ENCODE measurements at regions not wholly inside any gene's neighbourhood (a gene's known extent, or its start where the extent isn't known, plus 50 kb on each side); places are given as distances from the start of the nearest gene placed in this dataset.

DNA sequence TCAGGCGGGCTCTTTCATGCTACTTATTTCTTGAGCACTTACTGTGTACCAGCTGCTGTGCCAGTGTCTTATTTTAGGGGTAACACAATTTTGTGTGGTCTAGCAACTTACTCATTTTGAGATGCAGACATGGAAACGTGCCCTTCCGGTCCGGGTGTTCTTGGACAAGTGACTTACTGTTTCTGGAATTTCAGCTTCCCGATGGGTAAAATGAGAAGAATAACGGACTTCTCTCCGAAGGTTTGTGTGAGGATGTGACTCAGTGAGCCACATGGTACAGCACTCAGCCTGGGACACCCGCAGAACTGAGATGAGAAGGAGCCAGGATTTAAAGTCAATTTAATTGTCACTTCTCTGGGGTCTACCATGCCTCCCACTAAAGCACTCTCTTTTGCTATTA lies 114.5 kb upstream of the SYT13 start:
- TF ChIP-seq EZH2phosphoT487 (IDR thresholded peaks at IDR 0.05; ENCODE audit: insufficient read depth, low read depth) (no peak), EZH2 (IDR thresholded peaks at IDR 0.05; ENCODE audit: insufficient read depth, poor library complexity, severe bottlenecking) (no peak)
- no peak overlapping the region for H3K27ac ChIP-seq

GRCh38 chr11:45399166-45399565 lies 113.0 kb upstream of the SYT13 start:
- Histone ChIP-seq H4K20me1 (ENCODE audit: insufficient read depth) (no peaks in the 10 kb centered on the region), H3K4me1 (ENCODE audit: insufficient read depth) (peaks cover 8% of the 10 kb centered on the region), H3K9me3 (ENCODE audit: low read depth) (no peaks in the 10 kb centered on the region), H3K4me2 (ENCODE audit: unreplicated experiment) (no peak overlapping the region), H3K79me2 (ENCODE audit: insufficient read depth) (no peaks in the 10 kb centered on the region), H3F3A (ENCODE audit: insufficient read depth) (peaks cover 3% of the 10 kb centered on the region; the same call in 1 of the 2 replicates), H3K9me2 (ENCODE audit: insufficient read depth) (no peaks in the 10 kb centered on the region), H3K27me3 (replicated peaks; ENCODE audit: insufficient read depth) (peaks cover 9% of the 10 kb centered on the region), H3K4me3 (no peak overlapping the region), H2AFZ (no peak overlapping the region), H3K36me3 (ENCODE audit: low read depth) (no peaks in the 10 kb centered on the region), H3K9ac (no peak overlapping the region), H3K27ac (no peak overlapping the region)
- TF ChIP-seq EZH2 (IDR thresholded peaks at IDR 0.05; ENCODE audit: insufficient read depth, poor library complexity, severe bottlenecking) = no peak
- TF ChIP-seq EZH2phosphoT487 (IDR thresholded peaks at IDR 0.05; ENCODE audit: insufficient read depth, low read depth) = no peak
- in situ Hi-C loops (cut with MboI) = no loop called here
- 61 to 76% methylated on average over 3 of the region's 3 CpGs for WGBS, 2 experiments (ENCODE audit: low coverage in 1 of 2, low lambda C conversion rate in 2 of 2, missing lambda C conversion rate in 2 of 2)
- DNase-seq = no peak

More for the DNA sequence above, 114.5 kb upstream of the SYT13 start:
- peaks cover 8% of the 10 kb centered on the region for H3K4me1 ChIP-seq (ENCODE audit: insufficient read depth)
- no peaks in the 10 kb centered on the region for H3K9me2 ChIP-seq (ENCODE audit: insufficient read depth)
- no peaks in the 10 kb centered on the region for H4K20me1 ChIP-seq (ENCODE audit: insufficient read depth)
- peaks cover 3% of the 10 kb centered on the region; the same call in 1 of the 2 replicates for H3F3A ChIP-seq (ENCODE audit: insufficient read depth)
- H2AFZ ChIP-seq = no peak overlapping the region
- peaks cover 13% of the 10 kb centered on the region for H3K27me3 ChIP-seq (replicated peaks; ENCODE audit: insufficient read depth)
- no peaks in the 10 kb centered on the region for H3K36me3 ChIP-seq (ENCODE audit: low read depth)
- H3K9me3 ChIP-seq (ENCODE audit: low read depth) = no peaks in the 10 kb centered on the region
- H3K79me2 ChIP-seq (ENCODE audit: insufficient read depth) = no peaks in the 10 kb centered on the region
- in situ Hi-C loops (cut with MboI) = no loop called here
- H3K9ac ChIP-seq = 0 out of 2 replicates have a peak overlapping the region, but pooled peaks have one; percentile 16
- peak; percentile 77 for DNase-seq
- H3K4me2 ChIP-seq (ENCODE audit: unreplicated experiment) = peak overlapping the region; percentile 37
- 39 to 41% methylated on average over 8 of the region's 8 CpGs for WGBS, 2 experiments (ENCODE audit: low coverage in 1 of 2, low lambda C conversion rate in 2 of 2, missing lambda C conversion rate in 2 of 2)
- no peak overlapping the region for H3K4me3 ChIP-seq

GRCh38 chr11:45398325-45398724 lies 112.2 kb upstream of the SYT13 start:
- Histone ChIP-seq H4K20me1 (ENCODE audit: insufficient read depth) (no peaks in the 10 kb centered on the region), H3K9me3 (ENCODE audit: low read depth) (no peaks in the 10 kb centered on the region), H3K9me2 (ENCODE audit: insufficient read depth) (no peaks in the 10 kb centered on the region), H3K9ac (no peak overlapping the region), H3F3A (ENCODE audit: insufficient read depth) (peaks cover 3% of the 10 kb centered on the region; the same call in 1 of the 2 replicates), H3K4me3 (no peak overlapping the region), H3K4me2 (ENCODE audit: unreplicated experiment) (no peak overlapping the region), H3K79me2 (ENCODE audit: insufficient read depth) (no peaks in the 10 kb centered on the region), H3K4me1 (ENCODE audit: insufficient read depth) (peaks cover 8% of the 10 kb centered on the region), H3K27ac (no peak overlapping the region), H3K36me3 (ENCODE audit: low read depth) (no peaks in the 10 kb centered on the region), H2AFZ (no peak overlapping the region), H3K27me3 (replicated peaks; ENCODE audit: insufficient read depth) (peaks cover 4% of the 10 kb centered on the region)
- in situ Hi-C loops (cut with MboI) = no loop called here
- WGBS, 2 experiments (ENCODE audit: low coverage in 1 of 2, low lambda C conversion rate in 2 of 2, missing lambda C conversion rate in 2 of 2) = 74 to 77% methylated on average over 8 of the region's 8 CpGs
- no peak for TF ChIP-seq EZH2phosphoT487 (IDR thresholded peaks at IDR 0.05; ENCODE audit: insufficient read depth, low read depth)
- TF ChIP-seq EZH2 (IDR thresholded peaks at IDR 0.05; ENCODE audit: insufficient read depth, poor library complexity, severe bottlenecking) = no peak
- DNase-seq = no peak

GRCh38 chr11:45396394-45396793 lies 110.3 kb upstream of the SYT13 start:
- no peaks in the 10 kb centered on the region for H3K9me3 ChIP-seq (ENCODE audit: low read depth)
- no peak overlapping the region for H3K27ac ChIP-seq
- no peaks in the 10 kb centered on the region for H3K36me3 ChIP-seq (ENCODE audit: low read depth)
- no peaks in the 10 kb centered on the region for H3K9me2 ChIP-seq (ENCODE audit: insufficient read depth)
- no peak overlapping the region for H3K9ac ChIP-seq
- in situ Hi-C loops (cut with MboI) = no loop called here
- H3K79me2 ChIP-seq (ENCODE audit: insufficient read depth) = no peaks in the 10 kb centered on the region
- no peak for DNase-seq
- H3F3A ChIP-seq (ENCODE audit: insufficient read depth) = peaks cover 3% of the 10 kb centered on the region; the same call in 1 of the 2 replicates
- H4K20me1 ChIP-seq (ENCODE audit: insufficient read depth) = no peaks in the 10 kb centered on the region
- peaks cover 10% of the 10 kb centered on the region; the same call in 1 of the 2 replicates for H3K27me3 ChIP-seq (replicated peaks; ENCODE audit: insufficient read depth)
- H3K4me1 ChIP-seq (ENCODE audit: insufficient read depth) = peaks cover 8% of the 10 kb centered on the region
- no peak overlapping the region for H2AFZ ChIP-seq
- TF ChIP-seq EZH2phosphoT487 (IDR thresholded peaks at IDR 0.05; ENCODE audit: insufficient read depth, low read depth) (no peak), EZH2 (IDR thresholded peaks at IDR 0.05; ENCODE audit: insufficient read depth, poor library complexity, severe bottlenecking) (no peak)
- no peak overlapping the region for H3K4me3 ChIP-seq
- WGBS, 2 experiments (ENCODE audit: low coverage in 1 of 2, low lambda C conversion rate in 2 of 2, missing lambda C conversion rate in 2 of 2) = 19 to 24% methylated on average over 4 of the region's 4 CpGs
- H3K4me2 ChIP-seq (ENCODE audit: unreplicated experiment) = no peak overlapping the region

GRCh38 chr11:45395947-45396346 lies 109.8 kb upstream of the SYT13 start:
- no peak overlapping the region for H3K4me3 ChIP-seq
- no peak overlapping the region for H3K4me2 ChIP-seq (ENCODE audit: unreplicated experiment)
- no peak overlapping the region for H2AFZ ChIP-seq
- H4K20me1 ChIP-seq (ENCODE audit: insufficient read depth) = no peaks in the 10 kb centered on the region
- DNase-seq = no peak
- no peaks in the 10 kb centered on the region for H3K9me3 ChIP-seq (ENCODE audit: low read depth)
- H3K79me2 ChIP-seq (ENCODE audit: insufficient read depth) = no peaks in the 10 kb centered on the region
- no peak overlapping the region for H3K9ac ChIP-seq
- peaks cover 7% of the 10 kb centered on the region for H3K4me1 ChIP-seq (ENCODE audit: insufficient read depth)
- no peaks in the 10 kb centered on the region for H3K36me3 ChIP-seq (ENCODE audit: low read depth)
- 50 to 53% methylated on average over 5 of the region's 5 CpGs for WGBS, 2 experiments (ENCODE audit: low coverage in 1 of 2, low lambda C conversion rate in 2 of 2, missing lambda C conversion rate in 2 of 2)
- no peaks in the 10 kb centered on the region for H3K9me2 ChIP-seq (ENCODE audit: insufficient read depth)
- no peak overlapping the region for H3K27ac ChIP-seq
- peaks cover 14% of the 10 kb centered on the region; the same call in 1 of the 2 replicates for H3K27me3 ChIP-seq (replicated peaks; ENCODE audit: insufficient read depth)
- in situ Hi-C loops (cut with MboI) = no loop called here
- peaks cover 3% of the 10 kb centered on the region; the same call in 1 of the 2 replicates for H3F3A ChIP-seq (ENCODE audit: insufficient read depth)
- TF ChIP-seq EZH2 (IDR thresholded peaks at IDR 0.05; ENCODE audit: insufficient read depth, poor library complexity, severe bottlenecking) (no peak), EZH2phosphoT487 (IDR thresholded peaks at IDR 0.05; ENCODE audit: insufficient read depth, low read depth) (no peak)

Measured in GM23248 (cell line).